NCI-H510A (cell line): ENCODE measurements at regions not wholly inside any gene's neighbourhood (a gene's known extent, or its start where the extent isn't known, plus 50 kb on each side); places are given as distances from the start of the nearest gene placed in this dataset.

Experiments
- DNase-seq: peaks from one replicate; lab custom pipeline; 2025; lab: John Stamatoyannopoulos, UW

DNA sequence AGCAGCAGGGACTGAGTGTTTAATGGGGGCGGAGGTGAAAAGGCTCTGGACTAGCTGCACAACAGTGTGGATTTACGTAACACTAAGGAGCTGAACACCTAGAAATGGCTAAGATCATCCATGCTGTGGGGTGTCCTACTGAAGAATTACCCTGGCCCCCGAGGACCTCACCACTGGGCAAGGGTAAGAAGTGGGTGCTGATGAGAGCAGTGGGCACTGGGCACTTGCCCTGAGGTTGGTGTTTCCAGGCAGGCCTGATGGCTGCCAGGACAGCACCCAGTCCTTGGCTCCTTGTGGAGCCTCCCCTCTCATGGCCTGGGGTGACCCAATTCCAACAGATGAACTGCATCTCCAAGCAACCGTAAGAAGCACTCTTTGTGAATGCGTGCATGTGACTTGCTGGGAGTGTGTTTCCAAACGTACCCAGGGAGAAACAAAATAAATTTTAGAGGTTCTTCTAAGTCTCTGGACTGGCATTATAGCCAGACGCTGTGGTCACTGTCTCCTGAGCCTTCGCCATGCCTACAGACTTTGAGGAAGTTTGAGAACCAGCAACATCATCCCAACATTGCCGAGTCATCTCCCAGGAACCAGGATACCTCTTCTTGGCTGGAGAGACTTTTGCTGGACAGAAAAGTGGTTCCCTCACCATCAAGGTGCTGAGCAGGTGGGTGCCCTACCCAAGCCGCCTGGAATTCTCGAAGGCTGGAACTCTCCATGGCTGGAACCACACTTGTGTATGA lies 245.9 kb downstream of the ERMARD start:
- no peak for DNase-seq

DNA sequence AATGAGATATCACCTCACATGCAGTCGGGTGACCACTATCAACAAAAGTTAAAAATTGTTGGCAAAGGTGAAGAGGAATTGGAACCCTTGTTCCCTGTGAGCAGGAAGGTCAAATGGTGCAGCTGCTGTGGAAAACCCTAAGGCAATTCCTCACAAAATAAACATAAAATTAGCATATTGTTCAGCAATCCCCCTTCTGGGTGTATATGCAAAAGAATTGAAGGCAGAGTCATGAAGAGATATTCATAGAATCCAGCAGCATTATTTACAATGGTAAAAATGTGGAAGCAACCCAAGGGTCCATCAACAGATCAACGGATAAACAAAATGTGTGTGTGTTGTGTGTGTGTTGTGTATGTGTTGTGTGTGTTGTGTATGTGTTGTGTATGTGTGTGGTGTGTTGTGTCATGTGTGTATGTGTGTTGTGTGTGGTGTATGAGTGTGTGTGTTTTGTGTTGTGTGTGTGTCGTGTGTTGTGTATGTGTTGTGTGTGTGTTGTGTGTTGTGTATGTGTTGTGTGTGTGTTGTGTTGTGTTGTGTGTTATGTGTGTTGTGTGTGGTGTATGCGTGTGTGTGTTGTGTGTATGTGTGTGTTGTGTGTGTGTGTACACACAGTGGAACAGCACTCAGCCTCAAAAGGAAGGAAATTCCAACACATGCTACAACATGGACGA lies 245.1 kb downstream of the ERMARD start:
- no peak for DNase-seq

DNA sequence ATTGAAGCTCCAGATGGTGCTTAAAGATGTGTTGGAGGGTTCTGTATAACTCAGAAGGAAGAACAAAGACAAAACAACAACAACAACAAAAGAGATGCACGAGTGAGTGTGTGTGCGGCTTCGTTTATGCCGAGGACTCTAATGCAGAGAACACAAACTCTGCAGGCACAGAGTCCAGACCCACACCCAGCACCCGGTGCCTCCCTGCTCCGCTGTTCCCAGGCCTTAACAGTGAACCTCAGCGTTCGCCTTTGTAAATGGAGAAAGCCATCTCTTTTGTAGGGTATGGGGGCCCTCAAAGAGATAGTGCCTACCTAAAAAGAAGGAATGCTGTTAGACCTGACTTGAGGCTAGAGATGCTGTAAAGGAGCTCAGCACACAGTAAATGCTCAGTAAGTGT lies 243.3 kb downstream of the ERMARD start:
- no peak for DNase-seq

DNA sequence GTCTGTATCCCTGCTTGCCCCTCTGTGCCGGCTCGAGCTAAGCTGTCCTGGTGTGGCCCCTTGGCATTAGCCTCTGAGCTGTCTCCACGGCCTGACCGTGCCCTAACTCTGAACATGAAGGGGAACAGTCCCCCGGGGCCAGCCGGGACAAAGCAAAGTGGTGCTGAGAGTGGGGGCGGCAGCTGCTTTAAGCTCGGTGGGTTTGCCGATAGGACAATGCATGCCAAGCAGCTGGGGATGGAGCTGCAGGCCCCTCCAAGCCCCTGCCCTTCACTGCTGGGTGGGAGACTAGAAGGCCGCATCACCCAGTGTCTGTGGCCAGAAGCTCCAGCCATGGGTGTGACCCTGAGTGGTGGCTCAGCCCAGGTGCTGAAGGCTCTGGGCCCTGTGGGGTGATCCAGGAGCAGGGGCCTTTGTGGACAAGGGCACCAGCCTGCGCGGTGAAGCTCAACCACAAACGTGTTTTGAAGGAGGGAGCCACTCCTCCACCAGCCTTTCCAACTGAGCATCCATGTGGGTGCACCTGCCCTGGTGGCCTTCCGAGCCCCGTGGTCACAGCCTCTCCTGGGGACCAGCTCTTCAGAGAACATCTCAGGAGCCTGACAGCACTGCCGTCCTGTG lies 242.5 kb downstream of the ERMARD start:
- no peak for DNase-seq

DNA sequence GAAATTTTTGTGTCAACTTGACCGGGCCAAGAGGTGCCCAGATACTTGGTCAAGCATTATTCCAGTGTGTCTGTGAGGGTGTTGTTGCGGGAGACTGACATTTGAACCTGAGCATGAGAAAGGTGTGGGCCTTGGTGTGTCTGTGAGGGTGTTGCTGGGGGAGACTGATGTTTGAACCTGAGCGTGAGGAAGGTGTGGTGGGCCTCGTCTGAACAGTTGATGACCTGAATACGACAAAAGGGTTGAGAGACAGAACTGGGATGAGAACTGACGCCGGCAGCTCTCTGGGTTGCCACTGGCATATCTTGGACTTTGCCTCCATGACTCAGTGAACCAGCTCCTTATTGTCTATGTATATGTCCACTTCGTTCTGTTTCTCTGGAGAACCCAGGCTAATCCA lies 240.5 kb downstream of the ERMARD start:
- DNase-seq: no peak

DNA sequence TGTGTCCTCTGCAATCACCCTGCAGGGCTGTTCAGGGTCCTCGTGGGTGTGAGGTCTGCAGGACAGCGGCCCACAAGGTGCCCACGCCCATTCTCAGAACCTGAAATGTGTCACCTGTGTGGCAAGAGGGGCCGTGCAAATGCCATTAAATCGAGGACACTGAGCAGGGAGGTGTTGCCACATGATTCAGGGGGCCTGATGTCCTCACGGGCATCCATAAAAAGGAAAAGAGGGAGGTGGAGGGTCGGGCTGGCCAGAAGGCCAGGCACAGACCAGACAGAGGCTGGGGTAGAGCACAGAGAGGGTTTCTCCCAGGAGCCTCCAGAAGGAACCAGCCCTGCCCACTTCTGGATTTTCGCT lies 239.6 kb downstream of the ERMARD start:
- DNase-seq: no peak

DNA sequence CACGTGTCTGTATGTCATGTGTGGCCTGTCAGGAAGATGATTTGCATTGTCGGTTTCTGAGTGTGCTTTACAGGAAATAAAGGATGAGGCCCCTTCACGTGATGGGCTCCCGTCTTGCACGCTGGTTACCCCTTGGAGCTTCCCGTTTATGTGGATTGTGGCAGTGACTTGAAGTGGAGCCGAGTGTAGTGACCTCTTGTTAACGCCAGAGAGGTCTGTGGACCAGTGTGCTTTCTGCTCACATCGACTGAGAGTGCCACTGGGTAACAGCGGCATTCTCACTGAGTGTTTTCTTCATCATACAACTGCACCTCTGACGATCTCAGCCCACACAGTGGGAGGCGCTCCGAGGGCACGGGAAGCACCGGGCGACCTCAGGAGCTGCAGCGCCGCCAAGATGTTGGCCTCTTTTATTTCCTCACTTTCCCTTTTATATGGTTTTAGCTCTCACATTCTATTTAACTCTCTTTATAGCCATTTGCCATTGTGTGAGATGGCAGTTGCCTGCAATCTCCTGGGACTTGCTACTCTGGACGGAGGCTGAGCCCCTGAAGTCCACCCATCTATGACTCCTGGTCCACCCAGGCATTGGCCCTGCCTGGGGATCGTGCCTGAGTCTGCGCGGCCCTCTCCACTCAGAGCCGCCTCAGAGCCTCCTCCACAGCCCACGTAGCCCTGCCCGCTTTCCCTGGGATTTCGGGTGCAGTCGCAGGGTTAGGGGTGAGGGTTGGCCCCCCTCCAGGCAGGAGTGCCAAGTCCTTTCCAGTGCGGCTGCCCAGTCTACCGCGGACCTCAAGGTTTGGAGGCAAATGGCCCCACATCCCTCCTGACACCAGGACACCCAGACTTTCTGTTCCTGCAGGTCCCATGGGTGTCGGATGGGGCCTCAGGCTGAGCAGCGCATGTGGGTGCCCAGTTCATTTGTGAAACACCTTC lies 238.9 kb downstream of the ERMARD start:
- DNase-seq: no peak

DNA sequence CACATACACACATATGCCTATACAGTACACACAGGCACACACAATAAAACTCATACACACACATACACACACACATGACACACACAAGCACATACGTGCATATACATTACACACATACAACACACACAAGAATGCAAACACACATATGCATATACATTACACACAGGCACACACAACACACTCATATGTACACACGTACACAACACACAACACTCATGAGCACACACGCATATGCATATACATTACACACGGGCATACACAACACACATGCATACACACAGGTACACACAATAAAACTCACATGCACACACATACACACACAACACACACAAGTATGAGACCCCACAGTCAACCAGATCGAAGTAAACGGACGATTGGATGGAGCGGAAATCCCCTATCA lies 238.2 kb downstream of the ERMARD start:
- no peak for DNase-seq

DNA sequence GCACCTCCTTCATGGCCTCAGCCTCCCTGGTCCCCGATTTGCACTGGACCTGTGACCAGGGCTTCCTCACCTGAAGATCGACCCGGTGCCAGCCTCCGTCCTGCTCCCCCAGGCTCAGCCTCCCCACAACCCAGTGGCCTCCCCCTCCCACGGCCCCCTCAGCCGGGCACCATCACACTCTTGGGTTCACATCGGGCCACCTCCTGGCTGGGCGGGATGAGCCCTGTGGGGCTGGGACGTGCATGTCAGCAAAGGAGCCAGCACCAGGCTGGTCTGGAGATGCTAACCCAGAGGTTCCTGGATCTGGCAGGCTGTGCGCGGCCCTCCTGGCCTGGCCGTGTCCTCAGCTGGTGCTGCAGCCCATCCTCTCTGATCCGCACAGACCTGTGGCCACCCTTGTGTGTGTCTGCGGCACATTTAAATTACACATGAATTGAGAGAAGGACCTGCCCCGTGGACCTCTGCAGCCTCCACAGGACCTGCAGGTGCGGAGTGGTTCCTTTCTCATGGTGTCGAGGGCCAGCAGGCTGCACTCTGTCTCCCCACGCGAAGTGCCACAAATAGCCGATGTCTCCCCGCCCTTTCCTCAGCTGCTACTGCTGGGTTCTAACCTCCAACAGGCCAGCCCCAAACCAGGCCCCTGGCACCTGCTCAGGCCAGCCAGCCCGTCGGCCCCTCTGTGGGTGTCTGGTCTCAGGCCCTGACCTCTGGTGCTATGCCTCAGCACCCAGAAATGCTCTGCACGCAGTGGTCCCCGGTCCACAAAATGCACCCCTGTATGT lies 237.5 kb downstream of the ERMARD start:
- no peak for DNase-seq

DNA sequence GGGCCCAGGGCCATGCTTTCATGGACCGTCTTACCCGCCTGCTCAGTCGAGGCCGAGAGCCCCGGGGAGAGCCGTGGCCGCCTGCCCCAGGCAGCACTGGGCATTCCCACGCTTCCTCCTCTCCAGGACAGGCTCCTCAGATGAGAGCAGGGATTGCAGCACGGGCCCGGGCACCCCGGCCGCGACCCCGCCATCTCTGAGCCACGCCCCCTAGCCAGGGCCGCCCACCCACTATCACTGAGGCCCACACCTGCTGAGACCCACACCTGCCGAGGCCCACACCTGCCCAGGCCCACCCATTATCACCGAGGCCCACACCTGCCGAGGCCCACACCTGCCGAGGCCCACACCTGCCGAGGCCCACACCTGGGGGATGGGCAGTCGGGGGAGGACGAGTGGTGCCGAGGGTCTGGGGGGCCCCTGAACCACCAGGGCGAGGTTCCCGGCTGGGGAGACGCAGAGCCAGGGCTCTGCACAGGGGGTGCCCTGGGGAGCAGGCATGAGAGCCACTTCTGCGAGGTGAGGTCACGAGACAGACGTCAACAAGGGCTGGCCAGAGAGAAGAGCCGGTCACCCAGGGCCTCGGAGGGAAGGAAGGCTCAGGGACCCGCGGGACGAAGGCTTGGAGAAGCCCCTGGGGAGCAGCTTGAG lies 235.6 kb downstream of the ERMARD start:
- no peak for DNase-seq

DNA sequence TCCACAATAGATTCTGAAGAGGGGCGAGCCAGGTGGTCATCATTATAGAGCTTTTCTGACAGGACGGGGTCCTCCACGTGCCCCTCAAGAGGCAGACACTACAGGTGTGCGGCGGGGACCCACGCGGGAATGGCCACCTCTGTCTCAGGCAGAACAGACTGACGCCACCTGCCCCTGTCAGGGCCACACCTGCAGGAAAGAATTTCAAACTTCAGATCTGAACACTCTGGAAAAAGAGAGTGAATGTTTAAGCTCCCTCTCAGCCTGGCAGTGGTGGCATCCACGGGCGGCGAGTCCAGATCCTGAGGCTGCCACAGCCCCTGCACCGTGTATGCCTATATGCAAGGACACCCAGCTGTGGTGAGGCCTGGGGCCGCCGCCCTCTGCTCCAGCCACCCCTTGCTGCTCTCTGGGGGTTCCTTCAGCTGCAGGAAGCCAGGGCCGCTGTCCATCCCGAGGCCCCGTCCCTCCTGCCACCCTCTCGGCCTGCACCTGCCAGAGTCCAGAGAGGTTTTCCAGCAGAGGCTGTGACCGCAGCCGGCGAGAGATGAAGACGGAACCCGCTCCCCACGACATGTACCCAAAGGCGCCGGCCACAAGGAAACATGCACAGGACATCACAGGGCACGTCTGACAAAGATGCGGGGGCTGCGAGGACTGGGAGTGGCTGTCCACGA lies 234.9 kb downstream of the ERMARD start:
- no peak for DNase-seq

DNA sequence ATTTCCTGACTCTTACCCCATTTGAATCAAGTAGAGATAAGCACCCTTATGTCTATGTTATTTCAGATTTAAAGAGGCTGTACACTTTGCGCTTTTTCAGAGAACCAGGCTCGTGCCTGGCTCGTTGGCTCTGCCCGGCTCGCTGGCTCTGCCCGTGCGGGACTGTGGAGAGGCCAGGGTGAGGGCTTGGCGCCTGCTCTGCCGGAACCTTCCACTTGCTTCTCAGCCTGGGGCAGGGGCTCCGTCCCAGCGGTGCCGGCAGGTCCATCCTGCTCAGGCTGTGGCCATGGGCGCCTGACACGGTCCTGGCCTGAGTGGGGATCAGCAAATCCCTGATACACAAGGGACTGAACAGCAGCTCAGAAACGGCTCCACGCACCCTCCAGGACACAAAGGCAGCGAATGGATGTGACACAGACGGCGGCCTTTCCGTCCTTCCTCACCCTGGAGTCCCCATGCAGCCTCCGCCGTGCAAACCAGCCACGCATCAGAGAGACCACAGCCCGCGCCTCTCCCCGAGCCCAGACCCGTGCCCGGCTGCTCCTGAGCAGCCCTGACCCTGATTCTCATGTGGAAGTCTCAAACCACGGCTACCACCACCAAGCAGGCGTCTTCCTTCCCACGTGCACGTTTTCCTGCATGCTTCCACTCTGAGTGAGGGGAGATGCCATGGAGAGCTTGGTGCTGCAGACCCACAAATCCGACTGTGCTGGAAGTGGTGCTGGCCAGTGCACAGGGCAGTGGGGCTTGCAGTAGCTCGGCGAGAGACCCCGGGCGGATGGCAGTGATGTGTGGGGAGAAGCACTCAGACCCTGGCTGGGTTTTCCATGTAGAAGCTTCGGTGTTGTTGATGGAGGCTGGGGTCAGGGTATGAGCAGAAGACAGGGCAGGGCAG lies 233.9 kb downstream of the ERMARD start:
- no peak for DNase-seq

DNA sequence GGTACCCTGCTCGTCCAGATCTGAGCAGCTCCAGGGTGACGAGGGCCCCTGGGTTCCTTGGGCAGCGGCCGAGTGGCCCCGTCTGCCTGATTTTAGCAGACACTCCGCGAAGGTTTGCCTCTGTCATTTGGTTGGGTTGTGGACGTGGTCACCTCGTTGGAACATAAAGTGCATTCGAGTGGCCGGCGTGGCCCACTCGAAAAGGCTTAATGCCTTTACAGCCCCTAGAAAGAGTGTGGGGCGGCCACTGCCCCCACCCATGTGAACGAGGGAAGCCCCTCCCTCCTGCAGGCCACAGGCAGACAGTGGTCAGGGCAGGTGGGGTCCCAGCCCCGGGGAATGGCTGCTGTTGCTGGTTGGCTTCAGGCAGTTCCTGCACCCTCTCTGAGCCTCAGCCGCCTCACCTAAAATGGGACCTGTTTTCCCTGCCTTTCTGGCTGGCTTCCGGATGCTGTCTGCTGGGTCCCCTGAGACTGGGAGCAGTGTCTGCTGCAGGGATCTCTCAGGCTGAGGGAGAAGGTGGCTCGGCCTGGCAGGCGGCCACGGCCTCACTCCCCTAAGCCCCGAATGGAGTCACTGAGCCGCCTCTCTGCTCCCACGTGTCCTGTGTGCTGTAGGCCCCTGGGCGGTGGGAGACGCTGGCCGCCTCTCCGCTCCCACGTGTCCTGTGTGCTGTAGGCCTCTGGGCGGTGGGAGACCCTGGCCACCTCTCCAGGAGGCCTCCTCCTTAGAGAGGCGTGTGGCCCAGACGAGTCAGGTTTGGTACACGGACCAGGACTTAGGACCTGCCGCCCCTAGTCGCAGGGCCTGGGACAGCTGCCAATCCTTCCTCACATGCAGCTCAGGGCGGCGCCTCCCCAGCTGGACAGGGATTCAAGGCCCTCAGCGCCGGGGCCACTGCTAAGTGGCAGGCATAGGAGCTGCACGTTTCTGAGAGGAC lies 233.0 kb downstream of the ERMARD start:
- no peak for DNase-seq

DNA sequence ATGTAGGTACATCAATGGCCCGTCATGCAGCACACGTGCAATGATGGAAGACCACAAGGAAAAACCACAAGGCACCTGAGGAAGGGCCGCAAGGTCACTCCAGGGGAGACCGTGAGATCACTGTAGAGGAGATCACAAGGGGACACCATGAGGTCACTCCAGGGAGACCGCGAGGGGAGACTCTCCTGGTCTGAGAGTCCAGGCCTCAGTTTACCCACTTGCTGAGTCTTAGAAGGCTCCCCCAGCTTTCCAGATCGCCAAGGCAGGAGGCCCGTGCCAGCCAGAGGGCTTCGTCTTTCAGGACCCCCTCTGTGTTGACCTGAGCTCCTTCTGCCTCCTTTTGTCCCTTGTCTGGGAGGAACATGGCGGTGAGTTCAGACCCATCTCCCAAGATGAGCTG lies 232.2 kb downstream of the ERMARD start:
- no peak for DNase-seq

DNA sequence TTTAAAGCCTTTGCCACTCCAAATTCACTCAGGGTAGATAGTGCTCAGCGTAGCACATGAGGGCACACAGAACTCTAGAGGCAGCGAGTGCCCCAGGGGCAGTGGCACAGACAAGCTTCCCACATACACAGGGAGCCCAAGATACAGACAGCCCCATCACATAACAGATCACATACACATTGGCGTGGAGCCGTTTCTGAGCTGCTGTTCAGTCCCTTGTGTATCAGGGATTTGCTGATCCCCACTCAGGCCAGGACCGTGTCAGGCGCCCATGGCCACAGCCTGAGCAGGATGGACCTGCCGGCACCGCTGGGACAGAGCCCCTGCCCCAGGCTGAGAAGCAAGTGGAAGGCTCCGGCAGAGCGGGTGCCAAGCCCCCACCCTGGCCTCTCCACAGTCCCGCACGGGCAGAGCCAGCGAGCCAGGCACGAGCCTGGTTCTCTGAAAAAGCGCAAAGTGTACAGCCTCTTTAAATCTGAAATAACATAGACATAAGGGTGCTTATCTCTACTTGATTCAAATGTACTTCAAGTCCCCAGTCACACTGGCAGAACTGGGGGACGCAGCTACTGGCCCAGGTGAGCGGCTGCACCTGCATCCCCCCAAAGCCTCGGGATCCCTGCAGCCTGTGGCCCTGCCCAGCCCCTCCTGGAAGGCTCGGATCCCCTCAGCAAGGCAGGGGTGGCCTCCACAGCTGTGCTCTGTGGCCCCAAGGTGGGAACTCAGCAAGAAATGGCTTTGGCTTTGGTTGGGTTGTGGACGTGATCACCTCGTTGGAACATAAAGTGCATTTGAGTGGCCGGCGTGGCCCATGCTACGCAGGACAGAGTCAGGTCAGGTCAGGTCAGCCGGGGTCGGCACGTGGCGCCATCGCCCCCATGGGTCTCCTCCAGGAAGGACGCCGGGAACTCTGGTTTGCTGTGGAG lies 231.3 kb downstream of the ERMARD start:
- no peak for DNase-seq

DNA sequence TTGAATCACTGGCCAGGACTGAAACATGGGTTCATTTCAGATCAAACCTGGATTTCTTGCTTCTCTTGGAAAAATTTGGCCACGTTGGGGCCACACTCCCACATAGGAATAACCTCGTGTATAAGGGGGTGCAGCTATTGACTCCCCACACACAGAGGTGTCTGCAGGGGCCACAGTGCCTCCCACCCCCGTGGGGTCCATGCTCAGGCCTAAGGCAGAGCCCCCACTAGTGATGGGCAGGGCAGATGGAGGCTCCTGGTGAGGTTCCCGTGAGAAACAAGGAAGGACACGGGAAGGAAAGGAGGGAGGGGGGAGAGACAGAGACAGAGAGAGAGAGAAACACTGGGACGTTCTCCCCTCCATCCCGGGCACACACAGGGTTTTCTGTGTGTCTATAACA lies 230.5 kb downstream of the ERMARD start:
- DNase-seq: no peak

DNA sequence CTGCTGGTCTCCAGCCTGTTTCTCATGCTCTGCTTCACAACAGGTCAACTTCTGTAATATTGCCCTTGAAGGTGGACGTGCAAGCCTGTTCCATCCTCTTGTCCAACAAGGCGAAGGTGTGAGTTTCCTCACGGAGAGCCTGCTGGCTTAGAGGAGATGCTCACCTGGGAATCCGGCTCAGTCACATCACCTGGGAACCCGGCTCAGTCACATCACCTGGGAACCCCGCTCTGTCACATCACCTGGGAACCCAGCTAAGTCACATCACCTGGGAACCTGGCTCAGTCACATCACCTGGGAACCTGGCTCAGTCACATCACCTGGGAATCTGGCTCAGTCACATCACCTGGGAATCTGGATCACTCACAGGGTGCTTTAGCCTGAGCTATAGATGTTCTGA lies 230.1 kb downstream of the ERMARD start:
- DNase-seq: no peak
